ENCODE measurements at regions not wholly inside any gene's neighbourhood (a gene's known extent, or its start where the extent isn't known, plus 50 kb on each side); places are given as distances from the start of the nearest gene placed in this dataset.

DNA sequence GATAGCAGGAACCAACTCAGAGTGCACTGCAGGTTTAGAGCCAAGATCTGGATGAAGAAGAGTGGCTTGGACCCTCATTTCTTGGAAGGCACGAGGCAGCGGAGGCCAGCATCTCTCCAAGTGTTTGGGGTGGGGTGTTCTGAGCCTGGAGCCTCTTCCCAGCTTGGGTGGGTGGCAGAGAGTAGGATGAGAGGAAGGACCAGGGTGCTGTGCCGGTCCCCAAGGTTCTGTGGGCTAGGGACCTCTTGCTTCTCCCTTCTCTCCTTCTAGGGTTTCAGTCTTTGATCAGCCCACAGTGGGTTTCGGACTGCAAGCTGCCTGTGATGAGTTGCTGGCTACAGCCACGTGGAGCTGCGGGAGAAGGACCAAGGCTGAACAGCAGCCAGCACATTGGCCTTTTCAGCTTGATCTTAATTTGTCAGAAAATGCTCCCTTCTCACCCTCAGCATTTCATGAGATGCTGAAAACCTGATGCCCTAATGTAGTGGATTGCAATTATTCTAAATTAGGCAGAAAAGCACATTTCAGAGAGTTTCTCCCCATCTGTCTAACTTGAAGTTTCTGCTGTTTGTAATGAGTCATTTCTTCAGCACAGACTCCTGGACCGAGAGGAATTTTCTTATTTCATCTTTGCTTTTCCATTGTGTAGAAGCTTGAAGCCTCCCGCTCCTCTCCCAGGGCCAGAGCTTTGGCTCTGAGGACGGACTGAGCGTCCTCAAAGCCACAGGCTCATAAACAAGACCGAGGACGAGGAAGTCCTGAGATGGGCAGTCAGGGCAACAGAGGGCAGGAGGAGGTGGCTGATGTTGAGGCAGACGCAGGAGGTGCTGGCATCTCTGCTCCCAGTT lies 99.1 kb upstream of the HDAC4 start:
- no peak for DNase-seq

DNA sequence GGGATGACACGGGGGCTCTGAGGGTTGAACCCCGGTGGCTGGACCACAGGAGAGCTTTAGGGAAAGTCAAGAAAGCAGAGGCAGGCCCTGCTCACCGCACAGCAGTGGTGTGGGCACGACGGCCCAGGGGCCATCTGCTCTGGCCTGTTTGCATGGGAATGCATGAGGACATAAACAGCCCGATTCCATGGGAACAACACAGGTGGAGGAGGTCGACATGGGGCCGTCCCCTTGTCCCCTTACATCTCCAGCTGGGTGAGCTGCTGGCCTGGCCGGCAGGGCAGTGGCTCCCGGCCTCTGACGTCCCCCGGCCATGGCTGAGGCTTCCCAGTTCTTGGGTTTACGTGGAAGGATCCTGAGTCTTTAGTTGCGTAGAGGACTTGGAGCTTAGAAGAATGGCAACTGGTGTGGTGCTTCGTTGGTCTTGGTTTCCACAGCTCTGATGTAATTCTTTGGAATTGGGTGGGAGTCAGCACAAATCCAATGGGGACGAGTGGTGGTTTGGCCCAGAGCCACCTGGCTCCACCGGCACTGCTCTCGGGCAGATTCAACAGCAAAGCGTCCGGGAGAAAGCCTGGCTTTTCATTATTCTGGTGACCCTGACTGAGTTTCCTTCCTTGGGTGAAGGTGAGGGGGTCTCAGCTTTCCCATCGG lies 98.3 kb upstream of the HDAC4 start:
- DNase-seq: no peak

DNA sequence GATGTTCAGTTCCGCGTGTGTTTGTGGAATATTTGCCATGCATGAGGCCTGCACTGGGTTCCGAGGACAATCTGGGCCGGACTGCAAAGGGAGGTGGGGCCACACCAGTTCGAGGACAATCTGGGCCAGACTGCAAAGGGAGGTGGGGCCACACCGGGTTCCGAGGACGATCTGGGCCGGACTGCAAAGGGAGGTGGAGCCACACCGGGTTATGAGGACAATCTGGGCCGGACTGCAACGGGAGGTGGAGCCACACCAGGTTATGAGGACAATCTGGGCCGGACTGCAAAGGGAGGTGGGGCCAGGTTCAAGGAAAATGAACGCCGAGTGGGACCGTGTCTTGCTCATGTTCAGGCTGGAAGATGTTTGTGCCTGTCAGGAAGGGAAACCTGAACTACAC lies 97.8 kb upstream of the HDAC4 start:
- DNase-seq: no peak

DNA sequence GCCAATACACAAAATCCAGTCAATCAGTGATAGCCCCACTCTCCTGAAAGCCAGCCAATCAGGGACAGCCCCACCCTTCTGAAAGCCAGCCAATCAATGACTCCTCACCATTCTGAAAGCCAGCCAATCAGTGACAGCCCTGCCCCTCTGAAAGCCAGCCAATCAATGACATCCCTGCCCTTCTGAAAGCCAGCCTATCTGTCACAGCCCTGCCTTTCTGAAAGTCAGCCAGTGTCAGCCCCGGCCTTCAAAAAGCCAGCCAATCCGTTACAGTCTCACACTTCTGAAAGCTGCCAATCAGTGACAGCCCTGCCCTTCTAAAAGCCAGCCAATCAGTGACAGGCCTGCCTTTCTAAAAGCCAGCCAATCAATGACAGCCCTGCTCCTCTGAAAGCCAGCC lies 95.9 kb upstream of the HDAC4 start:
- no peak for DNase-seq

DNA sequence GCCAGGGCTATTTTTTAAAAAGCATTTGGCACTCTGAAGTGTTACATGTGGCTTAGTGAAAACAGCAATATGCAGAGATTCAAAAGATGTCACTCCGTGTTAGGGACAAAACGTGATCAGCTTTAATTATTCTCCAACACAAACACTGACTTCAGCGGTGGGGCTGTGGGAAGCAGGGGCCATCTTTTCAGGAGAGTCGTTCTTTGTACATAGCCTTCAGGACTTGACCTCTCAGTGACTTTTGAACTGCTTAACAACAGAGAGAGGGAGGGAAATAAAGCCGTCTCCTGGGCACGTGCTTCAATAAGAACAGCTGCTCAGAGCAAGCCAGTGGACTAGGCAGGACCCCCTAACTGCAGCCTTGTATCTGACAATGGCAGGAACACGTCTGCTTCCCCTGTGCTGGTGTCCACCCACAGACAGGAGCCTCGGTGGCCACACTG lies 95.0 kb upstream of the HDAC4 start:
- no peak for DNase-seq

DNA sequence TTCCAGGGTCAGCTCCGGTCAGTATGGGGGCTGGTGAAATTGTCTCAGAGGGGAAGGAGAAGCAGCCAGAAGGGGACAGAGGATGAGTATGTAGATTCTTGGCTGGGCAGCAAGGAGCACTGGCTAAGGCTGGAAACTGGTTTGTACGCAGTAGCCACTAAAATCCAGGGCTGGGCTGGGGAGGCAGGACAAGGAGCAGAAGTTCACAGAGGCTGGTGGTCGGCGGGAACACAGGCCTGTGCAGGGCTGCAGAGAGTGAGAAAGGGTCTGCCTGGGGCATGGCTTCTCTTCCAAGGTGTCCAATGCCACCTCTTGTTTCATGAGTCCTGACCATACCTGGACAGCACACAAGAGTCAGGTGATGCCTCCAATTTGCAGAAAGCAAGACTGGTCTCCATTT lies 94.4 kb upstream of the HDAC4 start:
- no peak for DNase-seq

DNA sequence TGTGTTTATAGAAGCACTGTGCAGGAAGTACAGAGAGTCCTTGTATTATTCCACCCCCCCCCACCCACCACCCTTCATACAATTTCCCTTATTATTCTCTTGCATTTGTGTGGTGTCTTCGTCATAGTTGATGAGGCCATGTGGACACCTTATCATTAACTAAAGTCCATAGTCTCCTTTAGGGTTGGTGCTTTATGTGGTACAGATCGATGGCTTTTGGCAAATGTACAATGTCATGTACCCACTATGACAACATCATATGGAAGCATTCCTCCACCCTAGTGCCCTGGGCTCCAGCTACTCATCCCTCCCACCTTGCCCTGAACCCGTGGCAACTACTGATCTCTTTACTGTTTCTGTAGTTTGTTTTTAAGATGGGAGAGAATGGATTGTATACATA lies 93.8 kb upstream of the HDAC4 start:
- no peak for DNase-seq

DNA sequence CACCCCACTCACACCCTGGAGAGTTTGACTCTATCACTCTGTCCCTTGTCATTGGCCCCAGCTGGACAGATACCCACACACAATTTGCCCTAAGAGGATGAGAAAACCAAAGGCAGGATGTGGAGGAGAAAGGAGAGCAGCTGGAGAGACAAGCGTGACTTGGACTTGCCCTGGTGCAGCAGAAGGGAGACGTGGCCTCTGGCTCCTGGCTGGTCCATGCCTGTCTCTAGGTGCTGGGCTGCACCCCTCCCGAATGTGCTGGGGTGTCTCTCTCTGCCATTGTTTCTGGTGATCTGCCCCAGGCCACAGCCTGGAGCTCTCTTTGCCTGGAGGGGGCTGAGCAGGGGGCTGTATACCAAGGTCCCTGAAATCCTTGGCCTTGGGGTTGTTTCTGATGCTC lies 88.7 kb upstream of the HDAC4 start:
- no peak for DNase-seq

DNA sequence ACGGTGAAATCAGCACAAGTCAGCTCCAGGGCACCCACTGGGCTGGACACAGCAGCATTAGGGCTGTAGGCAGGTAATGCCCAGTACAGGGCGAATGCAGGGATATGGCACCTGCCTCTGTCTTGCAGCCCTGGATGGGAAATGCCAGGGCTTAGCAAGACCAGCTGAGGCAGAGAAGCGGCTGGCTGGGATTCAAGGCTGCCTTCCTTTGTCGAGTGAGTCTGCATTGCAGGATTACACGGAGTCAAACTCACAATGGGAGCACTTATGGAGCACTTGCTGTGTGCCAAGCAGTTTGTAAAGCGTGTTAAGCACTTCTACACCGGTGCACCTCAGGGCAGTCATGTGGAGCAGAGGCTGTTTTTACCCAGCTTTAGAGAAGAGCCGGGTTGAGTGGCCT lies 87.3 kb upstream of the HDAC4 start:
- DNase-seq: no peak

DNA sequence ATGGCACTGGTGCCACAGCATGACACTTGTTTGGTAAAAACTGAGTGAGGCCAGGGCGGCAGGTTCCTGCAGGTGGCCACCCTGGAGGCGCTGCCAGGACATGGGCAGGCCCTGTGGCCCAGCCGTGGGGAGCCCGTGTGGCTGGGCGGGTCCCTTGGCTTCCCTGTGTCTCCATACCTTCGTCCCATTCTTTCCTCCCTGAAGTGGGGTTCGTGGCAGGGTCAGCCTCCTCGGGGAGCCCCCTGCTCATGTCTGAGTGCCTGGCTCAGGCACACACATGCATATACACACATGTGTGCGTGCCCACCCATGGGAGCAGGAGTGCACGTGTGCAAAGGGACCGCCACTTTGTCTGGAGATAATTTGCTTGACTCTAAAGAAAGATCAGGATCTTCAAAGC lies 86.5 kb upstream of the HDAC4 start:
- DNase-seq: no peak

DNA sequence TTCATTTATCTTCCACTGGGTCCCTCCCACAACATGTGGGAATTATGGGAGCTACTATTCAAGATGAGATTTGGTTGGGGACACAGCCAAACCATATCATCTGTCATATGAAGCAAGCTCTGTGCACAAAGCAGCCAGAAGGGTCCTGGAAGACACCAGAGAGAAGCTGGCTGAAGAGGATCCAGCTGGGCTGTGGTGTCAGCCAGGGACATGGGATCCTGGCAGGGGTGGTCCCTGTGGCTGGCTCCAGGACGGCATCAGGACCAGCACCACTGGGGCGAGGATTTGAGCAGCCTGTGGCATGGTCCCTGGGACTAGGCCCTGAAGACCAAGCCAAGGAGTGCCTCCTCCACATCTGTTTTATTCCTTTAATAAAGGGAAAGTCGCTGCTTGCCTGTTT lies 84.8 kb upstream of the HDAC4 start:
- no peak for DNase-seq

DNA sequence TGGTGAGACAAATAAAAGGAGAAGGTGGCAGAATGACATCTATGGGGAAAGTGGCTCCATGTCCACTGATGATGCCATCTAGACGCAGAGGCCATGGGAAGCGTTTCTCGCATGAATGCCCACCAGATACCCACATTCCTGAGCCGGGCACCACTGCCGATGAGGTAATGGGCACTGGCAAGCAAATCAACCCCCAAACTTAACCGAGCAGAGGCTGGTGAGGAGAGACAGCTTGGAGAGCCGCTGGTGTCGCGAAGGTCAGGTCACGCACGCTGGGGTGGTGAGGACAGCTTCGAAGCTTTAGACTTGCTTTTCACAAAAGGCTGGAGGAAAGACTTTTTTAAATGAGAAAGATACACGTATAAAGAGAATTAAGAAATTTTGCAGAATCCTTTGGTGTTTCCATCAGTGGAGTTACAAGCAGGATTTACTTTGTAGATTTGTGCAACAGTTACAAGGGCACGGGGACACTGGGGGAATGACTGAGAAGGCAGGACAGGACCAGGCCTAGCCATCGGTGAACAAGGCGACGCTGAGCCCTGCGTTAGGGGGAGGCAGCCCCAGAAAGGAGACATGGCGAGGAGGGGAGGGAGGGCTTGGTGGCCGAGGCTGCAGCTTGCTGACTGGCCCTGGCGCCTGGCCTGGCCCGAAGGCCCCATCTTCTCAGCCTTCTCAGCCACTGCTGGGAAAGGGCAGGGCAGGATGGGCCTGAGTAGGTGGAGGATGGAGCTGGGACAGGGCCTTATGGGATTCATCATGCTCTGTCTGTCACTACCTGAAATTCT lies 83.9 kb upstream of the HDAC4 start:
- no peak for DNase-seq

DNA sequence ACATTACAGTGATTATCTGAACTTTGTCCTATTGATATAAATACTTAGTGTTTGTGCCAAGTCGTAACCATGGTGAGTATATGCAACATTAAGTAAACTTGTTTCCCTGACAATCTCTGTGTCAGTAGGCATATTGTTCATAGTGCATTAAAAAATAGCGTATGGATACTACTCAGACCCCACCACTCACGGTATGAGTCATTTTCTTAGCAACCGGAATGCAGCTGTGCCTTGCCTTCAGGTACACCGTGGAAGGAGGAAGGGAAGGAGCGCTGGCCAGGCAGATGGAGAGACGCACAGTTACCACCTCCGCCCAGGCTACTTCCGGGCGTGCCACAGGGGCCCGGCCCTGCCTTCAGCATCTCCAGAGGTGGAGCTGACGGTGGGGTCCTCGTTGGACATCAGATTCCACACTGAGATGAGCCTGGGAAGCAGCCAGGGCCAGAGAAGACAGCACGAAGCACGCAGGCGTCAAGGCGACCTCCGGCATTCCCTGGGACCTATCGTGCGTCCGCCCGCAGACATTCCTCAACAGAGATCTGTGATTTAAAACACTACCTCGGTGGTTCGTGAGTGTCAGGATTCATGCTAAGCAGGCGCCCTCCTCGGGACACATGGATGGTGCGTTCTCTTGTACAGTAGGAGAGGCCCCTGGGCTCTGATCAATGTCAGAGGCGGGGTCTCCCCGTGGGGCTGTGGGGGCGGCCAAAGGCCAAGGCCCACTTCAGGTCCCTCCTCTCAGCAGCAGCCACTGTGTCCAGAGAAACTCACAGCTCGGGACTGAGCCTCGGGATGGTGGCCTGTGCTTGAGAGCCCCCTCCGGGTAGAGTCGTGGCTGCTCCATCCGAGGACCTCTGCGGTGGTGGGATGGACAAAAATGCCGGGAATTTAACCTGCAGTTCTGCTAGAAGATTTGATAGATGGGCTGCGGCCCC lies 82.2 kb upstream of the HDAC4 start:
- no peak for DNase-seq

DNA sequence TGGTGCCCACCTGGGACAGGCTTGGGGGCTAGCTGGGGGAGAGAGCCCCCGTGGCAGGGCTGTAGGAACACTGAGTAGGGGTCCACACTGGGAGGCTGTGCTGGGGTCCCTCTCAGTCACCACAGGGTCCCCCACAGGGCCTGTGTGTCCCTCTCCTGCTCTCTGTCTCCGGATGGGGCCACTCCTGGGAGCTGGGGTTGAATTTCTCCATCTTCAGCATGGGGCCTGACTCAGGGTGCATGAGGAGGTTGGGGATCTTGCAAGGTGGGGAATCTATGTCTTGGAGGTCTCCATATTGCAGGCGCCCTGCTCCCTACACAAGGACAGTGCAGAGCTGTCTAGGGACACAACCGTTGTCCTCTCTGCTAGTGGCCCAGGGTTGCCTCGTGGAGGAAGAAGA lies 78.7 kb upstream of the HDAC4 start:
- DNase-seq: no peak

DNA sequence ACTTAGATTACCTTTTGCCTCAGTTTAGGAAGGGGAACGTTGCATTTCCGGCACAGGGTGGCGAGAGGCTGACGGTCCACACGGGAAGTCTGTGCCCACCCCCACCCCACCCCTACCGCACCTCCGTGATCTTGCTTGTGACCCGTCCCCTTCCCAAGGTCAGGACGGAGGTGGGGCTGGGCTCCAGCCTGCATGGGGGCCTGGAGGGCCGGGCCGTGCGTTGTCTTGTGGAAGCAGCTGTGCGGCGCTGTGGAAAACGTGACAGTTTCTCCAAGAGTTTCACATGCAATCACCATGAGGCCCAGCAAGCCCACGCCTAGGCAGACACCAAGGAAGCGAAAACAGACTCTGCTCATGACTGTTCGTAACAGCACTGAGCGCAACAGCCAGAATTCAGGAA lies 76.8 kb upstream of the HDAC4 start:
- no peak for DNase-seq

DNA sequence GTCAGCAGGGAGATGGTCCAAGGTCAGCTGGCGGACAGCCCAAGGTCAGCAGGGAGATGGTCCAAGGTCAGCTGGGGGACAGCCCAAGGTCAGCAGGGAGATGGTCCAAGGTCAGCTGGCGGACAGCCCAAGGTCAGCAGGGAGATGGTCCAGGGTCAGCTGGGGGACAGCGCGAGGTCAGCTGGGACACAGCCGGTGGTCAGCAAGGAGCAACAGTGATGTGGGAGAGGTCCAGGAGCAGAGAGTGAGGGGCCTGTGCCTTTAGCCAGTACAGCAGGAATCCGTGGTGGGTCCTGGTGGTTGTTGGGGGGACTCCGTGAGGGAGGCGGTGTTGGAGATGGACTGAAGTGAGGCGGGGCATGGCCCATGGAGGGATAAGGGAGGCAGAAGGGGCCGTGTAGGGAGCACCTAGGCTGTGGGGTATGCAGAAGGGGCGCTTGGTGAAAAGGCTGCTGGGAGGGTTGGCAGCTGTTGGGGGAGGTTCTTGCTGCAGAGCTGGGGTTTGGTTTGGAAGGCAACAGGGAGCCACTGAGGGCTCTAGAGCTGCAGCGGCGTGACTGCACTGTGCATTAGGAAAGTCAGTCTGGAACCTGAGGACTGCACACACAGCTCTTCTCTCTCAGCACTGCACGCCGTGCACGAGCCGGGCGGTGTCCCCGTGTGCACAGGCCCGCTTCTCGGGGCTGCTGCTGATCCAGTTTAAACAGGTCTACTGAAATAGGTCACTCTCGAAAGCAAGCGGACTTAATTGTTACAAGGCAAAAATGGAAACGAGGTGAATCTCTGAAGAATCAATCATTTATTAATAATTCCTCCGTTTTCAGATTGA lies 76.2 kb upstream of the HDAC4 start:
- DNase-seq: no peak

DNA sequence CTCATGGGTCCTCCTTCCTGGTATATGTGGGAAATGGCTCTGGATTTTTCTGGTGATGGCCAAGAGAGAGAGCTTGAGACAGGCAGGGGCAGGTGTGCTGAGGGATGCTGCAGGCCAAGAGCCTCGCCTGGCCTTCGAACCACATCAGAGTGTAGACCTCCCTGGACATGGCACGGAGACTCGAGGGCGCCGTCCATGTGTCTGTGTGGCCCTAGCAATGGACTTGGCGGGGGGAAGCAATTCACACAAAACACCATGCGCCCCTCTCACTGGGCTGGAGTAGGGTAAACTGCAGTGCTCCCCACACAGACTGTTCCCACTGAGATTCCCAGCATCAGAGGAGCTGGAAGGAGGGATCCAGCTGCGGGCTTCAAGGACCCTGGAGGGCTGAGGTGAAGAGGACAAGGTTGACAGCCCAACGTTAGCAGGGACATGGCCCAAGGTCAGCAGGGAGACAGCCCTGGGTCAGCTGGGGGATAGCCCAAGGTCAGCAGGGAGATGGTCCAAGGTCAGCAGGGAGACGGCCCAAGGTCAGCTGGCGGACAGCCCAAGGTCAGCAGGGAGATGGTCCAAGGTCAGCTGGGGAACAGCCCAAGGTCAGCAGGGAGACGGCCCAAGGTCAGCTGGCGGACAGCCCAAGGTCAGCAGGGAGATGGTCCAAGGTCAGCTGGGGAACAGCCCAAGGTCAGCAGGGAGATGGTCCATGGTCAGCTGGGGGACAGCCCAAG lies 75.4 kb upstream of the HDAC4 start:
- no peak for DNase-seq

DNA sequence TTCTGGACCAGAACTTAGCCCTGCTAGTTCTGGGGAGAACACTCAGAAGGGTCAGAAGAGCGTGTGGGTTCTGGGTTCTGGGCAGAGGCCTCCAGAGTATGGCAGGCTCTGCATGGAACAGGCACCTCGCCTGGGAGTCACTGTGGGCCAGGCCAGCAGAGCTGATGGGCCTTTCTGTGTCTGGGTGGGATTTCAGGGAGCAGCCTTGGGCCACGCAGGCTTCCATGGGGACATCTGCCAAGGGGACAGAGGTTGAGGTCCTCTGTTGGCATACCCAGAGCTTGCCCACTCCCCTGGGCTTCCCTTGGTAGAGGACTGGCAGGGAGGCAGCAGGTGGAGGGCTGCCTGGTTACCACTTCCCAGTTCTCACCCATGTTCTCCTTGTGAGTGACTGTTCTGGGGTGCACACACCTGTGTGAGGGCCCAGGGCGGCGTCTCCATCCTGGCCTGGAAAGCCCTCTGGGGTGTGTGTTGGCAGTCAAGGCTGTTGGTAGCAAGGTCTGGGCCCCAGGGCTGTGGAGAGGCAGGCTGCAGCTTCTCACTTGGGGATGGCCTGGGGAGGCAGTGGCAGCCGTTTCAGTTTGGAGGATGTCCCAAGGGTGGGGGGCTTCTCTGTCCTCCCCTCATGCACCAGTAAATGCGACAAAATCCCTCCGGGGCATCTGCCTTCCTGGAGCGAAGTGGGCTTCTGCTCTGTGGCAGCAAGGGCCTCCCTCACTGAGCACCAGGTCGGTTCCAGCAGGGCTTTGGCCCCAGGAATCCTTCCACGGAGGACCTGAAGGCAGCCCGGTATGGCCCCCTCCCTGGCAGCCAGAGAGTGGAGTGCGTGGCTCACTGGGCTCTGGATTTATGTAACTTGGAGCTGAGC lies 74.6 kb upstream of the HDAC4 start:
- DNase-seq: no peak

DNA sequence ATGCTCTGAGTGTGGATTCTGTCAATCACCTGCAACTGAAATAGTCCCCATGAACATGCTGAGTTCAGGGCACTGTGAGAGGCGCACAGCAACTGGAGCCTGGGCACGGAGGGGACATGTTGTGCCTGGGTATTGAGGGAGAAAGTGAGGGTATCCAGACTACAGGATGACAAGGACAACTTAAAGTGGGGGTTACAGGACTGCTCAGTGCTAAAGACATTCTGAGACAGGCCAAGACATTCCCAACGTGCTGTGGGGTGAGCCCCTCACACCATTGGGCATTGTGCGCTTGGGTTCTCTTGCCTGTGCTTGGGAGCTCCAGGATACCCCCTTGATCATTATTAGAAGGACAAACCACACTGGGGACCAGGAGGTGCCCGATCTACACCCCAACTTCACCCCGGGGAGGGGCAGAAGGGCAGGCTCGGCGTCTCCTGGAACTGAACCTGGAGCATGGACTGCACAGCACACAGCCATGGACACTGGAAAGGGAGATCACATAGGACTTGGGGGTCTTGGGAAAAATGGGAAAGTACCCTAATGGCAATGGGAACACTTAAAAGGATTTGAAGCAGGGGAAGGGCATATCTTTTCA lies 72.5 kb upstream of the HDAC4 start:
- no peak for DNase-seq
